SK-N-SH treated with all-trans-retinoic acid at 6 μM for 48 hours (cell line): ENCODE measurements at regions not wholly inside any gene's neighbourhood (a gene's known extent, or its start where the extent isn't known, plus 50 kb on each side); places are given as distances from the start of the nearest gene placed in this dataset.

ENCODE experiments used
- ARNTL ChIP-seq: fragments of 450-650 bp; formaldehyde crosslinking; IDR thresholded peaks from 2 replicates; pipeline ENCODE4 v1.5.0; 2020; ENCODE audit warnings: low read depth, mild to moderate bottlenecking, moderate library complexity, borderline replicate concordance
- CREB5 ChIP-seq: fragments of 250-450 bp; sonication (Bioruptor Pico); IDR thresholded peaks from 2 replicates; pipeline ENCODE4 v1.5.1; 2020; ENCODE audit warnings: low read depth, mild to moderate bottlenecking, moderate library complexity
- ISL1 ChIP-seq: fragments of 250-450 bp; sonication (Bioruptor Pico); IDR thresholded peaks from 2 replicates; pipeline ENCODE4 v2.1.2; 2022; ENCODE audit warnings: mild to moderate bottlenecking, moderate library complexity
- ZNF565 ChIP-seq: fragments of 450-650 bp; formaldehyde crosslinking; conservative IDR thresholded peaks from 2 replicates; pipeline ENCODE4 v1.5.0; 2020; ENCODE audit warnings: low read depth, mild to moderate bottlenecking, moderate library complexity
- ZNF70 ChIP-seq: fragments of 450-650 bp; formaldehyde crosslinking; IDR thresholded peaks from 2 replicates; pipeline ENCODE4 v1.5.0; 2020; ENCODE audit warnings: mild to moderate bottlenecking, moderate library complexity
- ZNF8 ChIP-seq: fragments of 450-650 bp; formaldehyde crosslinking; IDR thresholded peaks from 2 replicates; pipeline ENCODE4 v1.5.0; 2020; ENCODE audit warnings: mild to moderate bottlenecking, moderate library complexity

- no peak for TF ChIP-seq ZNF8
- no peak for TF ChIP-seq CREB5
- TF ChIP-seq ZNF70, result no peak
- no peak for TF ChIP-seq ARNTL
- no peak for TF ChIP-seq ISL1 (CRISPR knock-in tag)
- TF ChIP-seq ZNF565 (CRISPR knock-in tag), result no peak
Observed at GRCh38 chrX:40470830-40471429, 109.8 kb upstream of the ATP6AP2 start.
